OCI-LY1 (cell line): ENCODE measurements at regions not wholly inside any gene's neighbourhood (a gene's known extent, or its start where the extent isn't known, plus 50 kb on each side); places are given as distances from the start of the nearest gene placed in this dataset.

Experiments used
- EZH2 ChIP-seq: fragments of 200-600 bp; sonication (generic), shearing (Covaris generic); IDR thresholded peaks from 2 replicates; pipeline ENCODE4 v1.8.0; 2017; ENCODE audit warnings: borderline replicate concordance, mixed run types, mild to moderate bottlenecking, antibody characterized with exemption, low read length, moderate library complexity, mixed read lengths
- TF ChIP-seq, protein P1 (sequence below): fragments of 200-600 bp; sonication (generic), shearing (Covaris generic); IDR thresholded peaks from 2 replicates; pipeline ENCODE4 v1.5.1; 2017; ENCODE audit warnings: mild to moderate bottlenecking, antibody characterized with exemption, low read length, moderate library complexity, mixed read lengths

DNA sequence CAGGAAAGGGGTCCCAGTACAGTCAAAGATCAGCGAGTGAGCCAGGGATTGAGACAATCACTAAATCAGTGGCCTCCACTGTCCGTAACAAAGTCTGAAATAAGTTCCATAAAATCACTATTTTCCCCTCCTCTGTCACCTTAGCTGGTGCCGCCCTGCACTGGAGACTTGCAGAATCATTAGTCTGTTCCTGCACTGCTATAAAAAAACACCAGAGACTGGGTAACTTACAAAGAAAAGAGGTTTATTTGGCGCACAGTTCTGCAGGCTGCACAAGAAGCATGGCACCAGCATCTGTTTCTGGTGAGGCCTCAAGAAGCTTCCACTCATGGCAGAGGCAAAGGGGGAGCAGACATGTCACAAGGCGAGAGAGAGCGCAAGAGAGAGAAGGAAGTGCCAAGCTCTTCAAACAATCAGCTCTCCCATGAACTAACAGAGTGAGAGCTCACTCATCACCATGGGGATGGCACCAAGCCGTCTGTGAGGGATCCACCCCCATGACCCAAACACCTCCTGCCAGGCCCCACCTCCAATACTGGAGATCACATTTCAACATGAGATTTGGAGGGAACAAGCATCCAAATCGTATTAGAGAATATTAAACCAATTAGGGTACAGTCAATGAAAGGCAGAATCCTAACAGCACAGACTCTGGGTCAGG lies 129.8 kb upstream of the TIAM1 start:
- TF ChIP-seq, protein P1, sequence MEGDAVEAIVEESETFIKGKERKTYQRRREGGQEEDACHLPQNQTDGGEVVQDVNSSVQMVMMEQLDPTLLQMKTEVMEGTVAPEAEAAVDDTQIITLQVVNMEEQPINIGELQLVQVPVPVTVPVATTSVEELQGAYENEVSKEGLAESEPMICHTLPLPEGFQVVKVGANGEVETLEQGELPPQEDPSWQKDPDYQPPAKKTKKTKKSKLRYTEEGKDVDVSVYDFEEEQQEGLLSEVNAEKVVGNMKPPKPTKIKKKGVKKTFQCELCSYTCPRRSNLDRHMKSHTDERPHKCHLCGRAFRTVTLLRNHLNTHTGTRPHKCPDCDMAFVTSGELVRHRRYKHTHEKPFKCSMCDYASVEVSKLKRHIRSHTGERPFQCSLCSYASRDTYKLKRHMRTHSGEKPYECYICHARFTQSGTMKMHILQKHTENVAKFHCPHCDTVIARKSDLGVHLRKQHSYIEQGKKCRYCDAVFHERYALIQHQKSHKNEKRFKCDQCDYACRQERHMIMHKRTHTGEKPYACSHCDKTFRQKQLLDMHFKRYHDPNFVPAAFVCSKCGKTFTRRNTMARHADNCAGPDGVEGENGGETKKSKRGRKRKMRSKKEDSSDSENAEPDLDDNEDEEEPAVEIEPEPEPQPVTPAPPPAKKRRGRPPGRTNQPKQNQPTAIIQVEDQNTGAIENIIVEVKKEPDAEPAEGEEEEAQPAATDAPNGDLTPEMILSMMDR, result no peak
- no peak for TF ChIP-seq EZH2
